ENCODE measurements at regions not wholly inside any gene's neighbourhood (a gene's known extent, or its start where the extent isn't known, plus 50 kb on each side); places are given as distances from the start of the nearest gene placed in this dataset.
A peak's percentile ranks its signal among the peaks of the same experiment; 100 is the strongest.

- no peaks in the 10 kb centered on the region for H3K79me2 ChIP-seq (ENCODE audit: low read length)
- H4K20me1 ChIP-seq (ENCODE audit: low read length) = no peaks in the 10 kb centered on the region
- no peaks in the 10 kb centered on the region for H3K9me2 ChIP-seq (replicated peaks; ENCODE audit: low read length)
- no peak overlapping the region for H3K4me3 ChIP-seq (ENCODE audit: low read length)
- H3K9ac ChIP-seq (ENCODE audit: low read length) = no peak overlapping the region
- H3K4me1 ChIP-seq (ENCODE audit: insufficient read depth, low read length) = no peaks in the 10 kb centered on the region
- BruUV-seq (replicated peaks) = no TSS peak
- no peak overlapping the region for H3K27ac ChIP-seq (ENCODE audit: low read length)
- no peak for ATAC-seq
- H3K4me2 ChIP-seq (ENCODE audit: low read length) = no peak overlapping the region
- H3F3A ChIP-seq (ENCODE audit: low read length, unreplicated experiment) = no peaks in the 10 kb centered on the region
- H3K36me3 ChIP-seq (ENCODE audit: low read depth, low read length) = no peaks in the 10 kb centered on the region
- no peaks in the 10 kb centered on the region for H3K27me3 ChIP-seq (ENCODE audit: low read length)
- peak overlapping the region; percentile 20; the same call in 1 of the 2 replicates for H2AFZ ChIP-seq (ENCODE audit: low read length)
- ChIA-PET CTCF (no interaction called here), POLR2A (ENCODE audit: unreplicated experiment) (no interaction called here)
- TF ChIP-seq EZH2phosphoT487 (IDR thresholded peaks at IDR 0.05; ENCODE audit: borderline replicate concordance, low read length) (no peak), EZH2 (IDR thresholded peaks at IDR 0.05; ENCODE audit: low read length, unreplicated experiment) (no peak)
- TF ChIP-seq, protein P1, sequence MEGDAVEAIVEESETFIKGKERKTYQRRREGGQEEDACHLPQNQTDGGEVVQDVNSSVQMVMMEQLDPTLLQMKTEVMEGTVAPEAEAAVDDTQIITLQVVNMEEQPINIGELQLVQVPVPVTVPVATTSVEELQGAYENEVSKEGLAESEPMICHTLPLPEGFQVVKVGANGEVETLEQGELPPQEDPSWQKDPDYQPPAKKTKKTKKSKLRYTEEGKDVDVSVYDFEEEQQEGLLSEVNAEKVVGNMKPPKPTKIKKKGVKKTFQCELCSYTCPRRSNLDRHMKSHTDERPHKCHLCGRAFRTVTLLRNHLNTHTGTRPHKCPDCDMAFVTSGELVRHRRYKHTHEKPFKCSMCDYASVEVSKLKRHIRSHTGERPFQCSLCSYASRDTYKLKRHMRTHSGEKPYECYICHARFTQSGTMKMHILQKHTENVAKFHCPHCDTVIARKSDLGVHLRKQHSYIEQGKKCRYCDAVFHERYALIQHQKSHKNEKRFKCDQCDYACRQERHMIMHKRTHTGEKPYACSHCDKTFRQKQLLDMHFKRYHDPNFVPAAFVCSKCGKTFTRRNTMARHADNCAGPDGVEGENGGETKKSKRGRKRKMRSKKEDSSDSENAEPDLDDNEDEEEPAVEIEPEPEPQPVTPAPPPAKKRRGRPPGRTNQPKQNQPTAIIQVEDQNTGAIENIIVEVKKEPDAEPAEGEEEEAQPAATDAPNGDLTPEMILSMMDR (conservative IDR thresholded peaks at IDR 0.05; ENCODE audit: low read depth, low read length) = no peak
- no peaks in the 10 kb centered on the region for H3K9me3 ChIP-seq (ENCODE audit: low read length)
- intact Hi-C loops (cut with micrococcal nuclease) = no loop called here
- DNase-seq = no peak
Observed at GRCh38 chr12:43222796-43223195, 329.2 kb downstream of the ADAMTS20 start.

- no peaks in the 10 kb centered on the region for H3K27me3 ChIP-seq (ENCODE audit: low read length)
- DNase-seq (no peak), ATAC-seq (no peak)
- H4K20me1 ChIP-seq (ENCODE audit: low read length) = no peaks in the 10 kb centered on the region
- intact Hi-C loops (cut with micrococcal nuclease) = no loop called here
- CTCF ChIA-PET = no interaction called here
- no peak overlapping the region for H3K9ac ChIP-seq (ENCODE audit: low read length)
- POLR2A ChIA-PET (ENCODE audit: unreplicated experiment) = no interaction called here
- BruUV-seq (replicated peaks) = no TSS peak
- no peaks in the 10 kb centered on the region for H3K4me1 ChIP-seq (ENCODE audit: insufficient read depth, low read length)
- no peak overlapping the region for H3K4me3 ChIP-seq (ENCODE audit: low read length)
- no peak for TF ChIP-seq EZH2phosphoT487 (IDR thresholded peaks at IDR 0.05; ENCODE audit: borderline replicate concordance, low read length)
- no peak for TF ChIP-seq EZH2 (IDR thresholded peaks at IDR 0.05; ENCODE audit: low read length, unreplicated experiment)
- TF ChIP-seq, protein P1 (conservative IDR thresholded peaks at IDR 0.05; ENCODE audit: low read depth, low read length) = no peak
- no peaks in the 10 kb centered on the region for H3K36me3 ChIP-seq (ENCODE audit: low read depth, low read length)
- no peak overlapping the region for H2AFZ ChIP-seq (ENCODE audit: low read length)
- no peaks in the 10 kb centered on the region for H3K9me3 ChIP-seq (ENCODE audit: low read length)
- H3K79me2 ChIP-seq (ENCODE audit: low read length) = no peaks in the 10 kb centered on the region
- H3K27ac ChIP-seq (ENCODE audit: low read length) = no peak overlapping the region
- H3K4me2 ChIP-seq (ENCODE audit: low read length) = no peak overlapping the region
- no peaks in the 10 kb centered on the region for H3F3A ChIP-seq (ENCODE audit: low read length, unreplicated experiment)
- H3K9me2 ChIP-seq (replicated peaks; ENCODE audit: low read length) = no peaks in the 10 kb centered on the region
Observed at GRCh38 chr12:43221216-43221615, 330.8 kb downstream of the ADAMTS20 start.

DNA sequence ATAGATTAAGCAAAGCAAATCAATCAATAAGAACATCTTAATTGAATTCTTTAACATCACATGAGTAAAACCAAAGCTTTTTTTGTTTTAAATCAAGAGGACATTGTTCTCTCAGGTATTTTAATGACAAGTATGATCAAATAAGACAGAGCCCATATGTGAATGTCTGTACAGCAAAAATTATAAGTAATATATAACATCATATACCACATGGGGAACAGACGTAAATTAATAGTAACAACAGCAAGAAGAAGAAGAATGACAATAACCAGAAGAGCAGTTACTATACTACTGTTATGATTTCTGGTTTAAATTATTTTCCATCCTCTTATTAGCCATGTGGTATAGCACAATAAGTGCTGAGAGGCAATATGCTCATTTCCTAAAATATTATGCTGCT is 335.5 kb downstream of the ADAMTS20 start:
- H3K4me1 ChIP-seq (ENCODE audit: insufficient read depth, low read length) = no peaks in the 10 kb centered on the region
- no peaks in the 10 kb centered on the region for H3K9me2 ChIP-seq (replicated peaks; ENCODE audit: low read length)
- H3K9ac ChIP-seq (ENCODE audit: low read length) = no peak overlapping the region
- no peak overlapping the region for H3K4me3 ChIP-seq (ENCODE audit: low read length)
- intact Hi-C loops (cut with micrococcal nuclease) = no loop called here
- POLR2A ChIA-PET (ENCODE audit: unreplicated experiment) = no interaction called here
- no peak overlapping the region for H3K4me2 ChIP-seq (ENCODE audit: low read length)
- H2AFZ ChIP-seq (ENCODE audit: low read length) = no peak overlapping the region
- no TSS peak for BruUV-seq (replicated peaks)
- H3K27ac ChIP-seq (ENCODE audit: low read length) = no peak overlapping the region
- DNase-seq (no peak), ATAC-seq (no peak)
- CTCF ChIA-PET = no interaction called here
- no peaks in the 10 kb centered on the region for H3K9me3 ChIP-seq (ENCODE audit: low read length)
- no peaks in the 10 kb centered on the region for H3K27me3 ChIP-seq (ENCODE audit: low read length)
- no peaks in the 10 kb centered on the region for H4K20me1 ChIP-seq (ENCODE audit: low read length)
- no peaks in the 10 kb centered on the region for H3K79me2 ChIP-seq (ENCODE audit: low read length)
- H3K36me3 ChIP-seq (ENCODE audit: low read depth, low read length) = no peaks in the 10 kb centered on the region
- H3F3A ChIP-seq (ENCODE audit: low read length, unreplicated experiment) = no peaks in the 10 kb centered on the region
- no peak for TF ChIP-seq EZH2 (IDR thresholded peaks at IDR 0.05; ENCODE audit: low read length, unreplicated experiment)
- TF ChIP-seq, protein P1 (conservative IDR thresholded peaks at IDR 0.05; ENCODE audit: low read depth, low read length) = no peak
- no peak for TF ChIP-seq EZH2phosphoT487 (IDR thresholded peaks at IDR 0.05; ENCODE audit: borderline replicate concordance, low read length)

Data from PC-3 (cell line).